Germinal center (tissue), 1 donor: ENCODE measurements at regions not wholly inside any gene's neighbourhood (a gene's known extent, or its start where the extent isn't known, plus 50 kb on each side); places are given as distances from the start of the nearest gene placed in this dataset.

ENCODE experiments used
- DNase-seq: peaks from one replicate; pipeline ENCODE4 v3.0.0; 2012; ENCODE audit warnings: mixed read lengths, low spot score

DNA sequence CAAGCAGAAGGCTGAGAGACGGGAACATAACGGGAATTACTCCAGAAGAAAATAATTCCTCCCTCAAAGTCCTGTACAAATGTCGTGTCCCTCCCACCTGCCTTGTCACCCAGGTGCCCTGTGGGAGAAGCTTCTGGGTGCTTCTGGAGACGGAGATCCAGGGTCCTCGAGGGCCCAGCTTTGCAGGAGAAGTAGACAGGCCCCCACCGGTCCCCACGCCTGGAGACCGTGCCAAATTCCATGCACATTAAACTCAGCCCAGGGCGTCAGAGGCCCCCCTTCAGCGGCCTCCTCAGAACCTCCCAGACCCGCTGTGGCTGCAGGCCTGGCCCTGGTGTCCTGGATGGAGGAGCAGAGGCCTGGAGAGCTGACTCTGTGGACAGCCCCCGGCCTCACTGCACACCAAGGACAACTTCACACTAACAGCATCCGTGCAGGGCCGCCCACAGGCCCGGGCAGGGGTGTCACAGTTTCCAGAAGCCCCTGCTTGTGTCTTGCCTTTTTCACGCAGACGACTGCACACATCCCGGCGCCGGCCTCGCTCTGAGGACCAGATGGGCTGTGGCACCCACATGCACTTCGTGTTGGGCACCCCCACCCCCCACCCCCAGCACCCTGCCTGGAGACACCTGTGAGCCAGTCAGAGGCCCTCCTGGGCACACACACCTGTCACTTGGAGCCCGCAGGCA, 734.3 kb downstream of the BRD1 start:
- DNase-seq = no peak

DNA sequence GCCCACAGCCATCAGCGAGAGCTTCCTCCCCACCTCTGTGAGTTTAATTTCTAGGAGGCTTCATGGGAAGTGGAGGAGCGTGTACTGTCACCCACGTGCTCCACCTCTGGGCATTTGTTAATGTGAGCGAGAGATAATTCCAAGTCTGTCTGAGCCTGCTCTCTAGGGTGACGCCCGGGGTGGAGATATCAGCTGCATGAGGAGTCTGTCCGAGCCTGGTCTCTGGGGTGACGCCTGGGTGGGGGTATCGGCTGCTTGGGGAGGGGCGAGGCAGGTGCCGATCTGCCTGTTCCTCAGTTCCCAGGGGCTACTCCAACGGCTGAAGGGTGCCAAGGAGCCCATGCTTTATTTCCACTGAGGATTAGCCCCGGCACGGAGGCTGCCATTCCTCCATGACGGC, 735.0 kb downstream of the BRD1 start:
- no peak for DNase-seq

DNA sequence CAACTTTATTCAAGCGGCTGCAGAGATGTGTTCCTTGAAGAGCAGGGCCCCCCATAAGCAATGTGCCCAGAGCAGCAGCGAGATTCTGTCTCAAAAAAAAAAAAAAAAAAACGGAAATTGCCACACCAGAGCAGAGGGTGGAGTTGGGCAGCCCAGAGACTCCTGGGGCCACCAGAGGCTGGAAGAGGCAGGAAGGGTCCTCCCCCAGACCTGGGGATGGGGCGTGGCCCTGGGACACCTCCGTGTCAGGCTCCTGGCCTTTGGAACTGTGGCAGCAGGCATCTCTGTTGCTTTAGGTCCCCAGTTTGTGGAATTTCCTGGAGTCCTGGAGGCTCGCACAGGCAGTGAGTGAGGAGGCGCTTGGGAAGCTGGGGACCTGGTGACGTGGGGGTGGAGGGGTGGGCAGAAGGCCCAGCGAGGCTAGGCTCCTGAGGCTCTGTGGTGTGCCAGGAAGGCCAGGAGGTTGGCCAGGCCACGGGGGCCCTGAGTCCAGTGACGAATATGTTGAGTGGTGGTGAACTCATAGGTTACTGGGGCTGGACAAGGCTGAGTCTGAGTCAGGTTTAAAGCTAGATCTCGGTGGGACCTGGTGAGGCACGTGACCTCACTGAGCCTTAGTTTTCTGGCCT, 735.6 kb downstream of the BRD1 start:
- no peak for DNase-seq

DNA sequence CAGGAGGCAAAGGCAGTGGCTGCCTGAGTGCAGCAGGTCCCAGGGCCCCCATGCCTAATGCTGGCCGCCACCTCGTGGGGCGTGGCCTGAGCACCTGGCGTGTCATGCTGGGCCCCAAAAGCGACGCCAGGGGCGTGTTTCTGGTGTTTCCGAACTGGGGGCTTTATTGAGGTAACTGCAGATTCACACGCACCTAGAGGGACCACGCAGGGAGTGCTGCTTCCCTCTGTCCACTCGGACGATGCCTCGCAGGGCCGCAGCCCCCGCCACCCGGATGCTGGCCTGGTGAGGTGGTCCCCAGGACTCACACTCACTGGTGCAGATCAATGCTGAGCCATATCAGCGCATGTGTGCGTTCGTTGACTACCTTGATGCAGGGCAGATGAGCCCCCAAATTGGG, 736.2 kb downstream of the BRD1 start:
- DNase-seq = no peak

DNA sequence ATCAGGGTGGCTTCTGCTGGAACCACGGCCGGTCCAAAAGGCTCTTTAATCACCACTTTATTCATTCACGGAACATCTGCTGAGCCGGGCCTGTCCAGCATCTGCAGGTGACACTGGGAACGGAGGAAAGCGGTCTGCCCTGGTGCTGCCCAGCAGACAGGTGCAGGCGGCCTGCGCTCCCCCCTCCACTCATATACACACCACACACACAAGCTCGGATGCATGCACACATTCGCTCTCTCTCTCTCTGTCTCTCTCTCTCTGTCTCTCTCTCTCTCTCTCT, 736.9 kb downstream of the BRD1 start:
- no peak for DNase-seq

DNA sequence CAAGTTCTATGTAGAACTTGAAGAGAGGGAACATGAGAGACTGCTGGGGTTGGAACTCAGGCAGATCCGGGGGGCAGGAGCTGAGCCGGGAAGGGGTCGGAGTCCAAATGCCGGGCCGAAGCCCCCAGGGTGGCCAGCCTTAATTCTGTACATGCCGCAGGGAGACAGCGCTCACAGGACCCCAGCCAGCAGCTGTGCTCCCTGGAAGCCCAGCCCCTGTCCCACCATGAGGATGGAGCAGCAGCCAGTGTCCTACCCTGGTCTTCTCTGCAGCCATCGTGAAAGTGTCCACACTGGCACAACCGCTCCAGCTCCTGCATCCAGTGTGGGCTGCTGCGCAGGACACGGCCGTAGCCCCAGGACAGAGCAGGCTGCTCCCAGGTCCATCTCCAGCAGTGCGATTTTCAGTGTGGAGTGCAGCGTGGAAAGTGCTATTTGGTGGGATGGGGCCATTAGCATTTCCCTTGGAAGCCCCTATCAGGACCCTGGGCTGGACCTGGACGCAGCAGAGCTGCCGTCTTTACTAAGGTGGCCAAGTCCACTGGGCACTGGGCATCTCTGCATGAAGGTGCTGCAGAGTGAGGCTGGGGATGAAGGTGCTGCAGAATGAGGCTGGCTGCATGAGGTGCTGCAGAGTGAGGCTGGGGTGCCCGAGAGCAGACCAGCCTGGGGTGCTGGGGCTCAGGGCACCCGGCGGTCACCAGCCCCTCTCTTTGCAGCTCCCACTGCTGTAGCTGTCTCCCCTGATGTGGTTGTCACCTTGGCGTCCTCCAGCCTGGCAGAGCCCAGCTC, 737.4 kb downstream of the BRD1 start:
- no peak for DNase-seq

DNA sequence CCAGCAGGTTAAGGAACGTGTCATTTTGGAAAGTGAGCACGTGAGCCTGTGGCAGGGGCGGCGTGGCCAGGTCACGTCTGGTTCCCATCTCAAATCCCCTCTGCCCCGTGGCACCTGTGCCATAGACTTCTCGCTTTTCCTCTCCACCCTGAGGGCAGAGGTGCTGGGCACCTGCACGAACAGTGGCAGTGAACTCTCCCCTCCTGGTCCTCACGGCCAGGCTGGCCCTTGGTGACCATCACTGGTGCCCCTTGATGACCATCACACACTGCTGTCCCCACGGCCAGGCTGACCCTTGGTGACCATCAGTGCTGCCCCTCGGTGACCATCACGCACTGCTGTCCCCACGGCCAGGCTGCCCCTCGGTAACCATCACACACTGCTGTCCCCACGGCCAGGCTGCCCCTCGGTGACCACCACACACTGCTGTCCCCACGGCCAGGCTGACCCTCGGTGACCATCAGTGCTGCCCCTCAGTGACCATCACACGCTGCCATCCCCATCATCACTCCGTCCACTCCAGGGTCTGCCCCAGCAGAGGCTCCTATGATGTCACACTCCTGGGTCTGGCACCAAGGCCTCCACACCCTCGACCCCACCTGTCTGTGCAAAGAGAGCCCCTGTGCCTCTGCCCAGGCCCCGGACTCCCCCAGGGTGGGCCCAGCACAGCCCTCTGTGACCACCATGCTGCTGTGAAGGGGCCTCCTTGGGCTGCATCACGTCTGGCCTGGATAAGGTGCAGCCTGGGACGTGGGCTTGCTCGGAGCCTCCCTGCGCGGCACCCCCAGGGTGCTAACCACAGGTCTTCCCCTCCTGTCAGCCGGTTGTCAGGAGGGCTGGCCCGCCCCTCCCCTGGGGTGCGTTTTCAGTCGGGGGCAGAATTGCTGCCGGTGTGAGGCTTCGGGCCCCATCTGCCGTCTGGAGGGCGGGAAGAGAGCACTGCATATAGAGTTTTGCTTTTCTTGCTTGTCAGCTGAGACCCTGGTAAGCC, 738.6 kb downstream of the BRD1 start:
- DNase-seq = no peak

DNA sequence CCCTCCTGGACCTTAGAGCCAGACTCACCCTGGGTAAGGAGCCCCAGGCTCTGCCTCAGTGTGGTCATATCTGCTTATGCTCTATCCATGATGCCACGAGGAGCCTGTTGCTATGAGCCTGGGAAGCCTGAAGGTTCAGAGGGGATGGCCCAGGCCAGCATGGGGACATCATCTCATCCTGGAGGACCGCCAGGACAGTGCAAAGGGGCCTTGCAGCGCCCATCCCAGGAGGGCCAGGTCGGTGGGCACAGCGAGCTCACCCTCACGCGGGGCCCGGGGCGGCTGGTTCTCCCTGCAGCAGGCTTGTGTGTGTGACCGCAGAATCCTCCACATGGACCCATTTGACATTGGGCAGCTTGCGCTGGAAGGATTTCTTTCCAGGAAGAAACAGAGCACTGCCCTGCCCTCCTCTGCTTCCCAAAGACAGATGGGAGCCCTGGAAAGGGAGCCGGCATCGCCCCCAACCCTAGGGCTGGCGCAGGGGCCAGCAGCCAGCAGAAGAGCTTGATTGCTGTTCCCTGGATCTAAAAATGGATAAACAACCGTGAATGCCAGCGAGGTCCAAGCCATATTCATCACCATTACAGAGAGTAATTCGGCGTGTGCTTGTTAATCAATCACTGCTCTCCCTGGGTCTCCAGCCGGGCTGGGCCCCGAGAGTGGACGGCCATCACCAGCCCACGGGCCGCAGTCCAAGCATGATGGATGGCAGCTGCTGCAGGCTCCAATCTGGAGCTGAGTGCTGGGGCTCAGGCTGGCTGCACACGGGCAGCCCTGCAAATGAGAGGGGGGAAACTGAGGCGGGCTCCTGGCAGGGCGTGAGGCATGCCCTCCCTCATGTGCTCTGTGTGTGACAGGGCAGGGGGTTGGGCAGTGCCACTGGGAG, 739.7 kb downstream of the BRD1 start:
- DNase-seq = no peak

DNA sequence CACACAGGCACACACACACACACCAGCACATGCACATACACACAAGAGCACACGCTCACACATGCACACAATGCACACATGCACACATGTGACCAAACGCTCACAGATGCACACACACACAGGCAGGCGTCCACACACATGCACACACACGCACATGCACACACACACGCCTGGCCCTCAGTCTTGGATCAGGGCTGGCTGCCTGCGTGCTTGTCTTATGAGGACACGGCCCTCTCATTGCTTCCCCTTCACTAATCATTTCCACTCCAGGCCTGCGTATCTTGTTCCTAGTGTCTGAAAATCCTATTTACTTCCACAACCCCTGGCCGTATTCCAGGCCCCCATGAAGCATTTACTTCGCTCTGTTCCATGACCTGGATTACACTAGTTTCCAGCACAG, 740.5 kb downstream of the BRD1 start:
- DNase-seq = no peak

DNA sequence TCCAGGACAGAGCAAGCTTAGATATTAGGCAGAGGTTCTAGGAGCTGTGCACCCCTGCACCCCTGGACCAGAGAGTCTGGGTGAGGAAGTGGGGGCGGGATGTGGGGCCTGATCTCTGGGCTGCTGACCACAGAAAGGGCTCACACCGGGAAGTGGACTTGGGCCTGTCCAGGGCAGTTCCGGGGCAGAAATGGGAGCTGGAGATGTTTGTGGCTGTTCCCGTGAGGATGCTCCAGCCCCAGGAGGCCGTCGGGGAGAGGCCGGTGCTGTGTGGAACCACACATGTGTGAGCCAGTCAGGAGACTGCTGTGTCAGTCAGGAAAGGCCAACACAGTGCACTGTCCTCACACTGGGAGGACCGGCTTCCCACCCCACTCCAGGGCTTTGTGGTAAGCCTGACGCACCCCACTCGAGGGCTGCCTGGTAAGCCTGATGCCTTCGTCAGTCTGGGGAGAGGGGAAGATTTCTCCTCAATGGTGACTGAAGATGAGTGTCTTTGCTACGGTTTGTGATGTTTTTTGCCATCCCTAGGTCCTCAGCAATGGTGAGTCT, 741.0 kb downstream of the BRD1 start:
- no peak for DNase-seq

DNA sequence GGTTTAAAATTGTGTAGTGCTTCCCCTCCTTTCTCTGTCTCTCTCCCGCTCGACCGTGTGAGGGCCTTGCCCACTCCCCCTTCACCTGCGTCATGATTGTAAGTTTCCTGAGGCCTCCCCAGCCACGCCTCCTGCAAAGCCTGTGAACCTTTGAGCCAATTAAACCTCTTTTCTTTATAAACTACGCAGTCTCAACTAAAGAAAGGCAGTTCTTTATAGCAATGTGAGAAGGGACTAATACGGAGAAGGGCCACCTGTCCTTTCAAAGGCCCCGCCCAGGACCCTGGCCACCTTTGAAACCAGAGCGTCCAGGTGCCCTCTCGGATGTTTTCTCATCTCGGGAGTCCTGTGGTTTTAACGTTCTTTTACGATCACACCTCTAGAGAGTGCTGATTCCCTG, 741.5 kb downstream of the BRD1 start:
- DNase-seq = no peak

DNA sequence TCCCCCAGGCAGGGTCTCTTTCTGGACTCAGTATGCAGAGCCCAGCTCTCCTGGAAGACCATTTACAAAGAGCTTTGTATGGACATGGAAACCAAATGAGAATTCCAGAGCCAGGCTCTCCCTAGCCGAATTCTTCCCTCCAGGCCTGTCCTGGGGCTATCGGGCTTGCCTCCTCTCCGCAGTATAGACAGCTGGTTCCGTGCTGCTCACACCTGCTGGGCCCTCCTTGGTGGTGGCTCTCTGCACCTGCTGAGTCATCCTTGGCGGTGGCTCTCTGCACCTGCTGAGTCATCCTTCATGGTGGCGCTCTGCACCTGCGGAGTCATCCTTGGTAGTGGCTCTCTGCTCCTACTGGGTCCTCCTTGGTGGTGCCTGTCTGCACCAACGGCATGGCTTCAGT, 743.5 kb downstream of the BRD1 start:
- no peak for DNase-seq

DNA sequence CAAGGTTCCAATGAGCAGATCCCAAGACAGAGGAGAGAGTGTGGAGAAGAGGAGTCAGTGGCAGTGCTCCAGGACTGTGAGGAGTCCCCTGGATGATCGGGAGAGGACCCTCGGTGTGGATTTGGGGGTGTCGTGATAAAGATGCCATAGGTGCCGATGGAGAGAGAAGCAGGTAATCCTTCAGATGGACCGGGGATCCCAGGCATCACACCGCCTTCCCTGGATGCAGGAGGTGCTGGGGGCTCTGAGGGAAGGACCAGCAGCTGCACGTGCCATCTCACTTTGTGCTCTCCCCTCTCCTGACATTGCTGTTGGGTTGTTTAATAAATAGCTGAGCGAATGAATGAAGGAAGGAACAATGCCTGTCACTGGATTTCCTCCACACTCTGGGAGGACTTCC, 744.1 kb downstream of the BRD1 start:
- no peak for DNase-seq

DNA sequence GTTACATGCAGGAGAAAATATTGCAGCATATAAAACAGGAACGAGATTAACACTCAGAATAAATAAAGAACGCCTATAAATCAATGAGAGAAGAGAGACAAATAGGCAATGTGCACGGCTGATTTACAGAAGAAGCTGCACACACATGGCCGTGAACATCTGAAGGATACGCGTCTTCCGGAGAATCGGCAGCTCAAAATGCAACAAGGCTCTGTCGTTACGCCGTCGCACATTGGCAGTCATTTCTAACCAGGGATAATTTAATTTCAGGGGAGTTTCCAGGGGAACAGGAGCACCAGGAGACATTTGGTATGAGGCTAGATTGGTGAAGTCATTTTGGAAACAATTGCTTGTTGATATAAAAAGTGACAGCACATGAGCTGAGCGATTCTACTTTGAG, 745.2 kb downstream of the BRD1 start:
- DNase-seq = no peak

DNA sequence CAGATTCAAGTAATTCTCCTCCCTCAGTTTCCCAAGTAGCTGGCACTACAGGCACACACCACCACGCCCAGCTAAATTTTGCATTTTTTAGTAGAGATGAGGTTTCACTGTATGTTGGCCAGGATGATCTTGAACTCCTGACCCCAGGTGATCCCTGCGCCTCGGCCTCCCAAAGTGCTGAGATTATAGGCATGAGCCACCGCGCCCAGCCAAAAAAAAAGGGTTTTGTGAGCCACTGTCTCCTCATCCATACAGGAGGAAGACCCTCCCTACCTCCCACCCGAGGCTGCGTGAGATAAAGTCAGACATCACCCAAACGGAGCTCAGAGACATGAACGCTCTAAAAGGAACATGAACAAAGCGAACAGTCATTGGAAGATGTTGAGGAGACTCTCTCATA, 745.7 kb downstream of the BRD1 start:
- no peak for DNase-seq

DNA sequence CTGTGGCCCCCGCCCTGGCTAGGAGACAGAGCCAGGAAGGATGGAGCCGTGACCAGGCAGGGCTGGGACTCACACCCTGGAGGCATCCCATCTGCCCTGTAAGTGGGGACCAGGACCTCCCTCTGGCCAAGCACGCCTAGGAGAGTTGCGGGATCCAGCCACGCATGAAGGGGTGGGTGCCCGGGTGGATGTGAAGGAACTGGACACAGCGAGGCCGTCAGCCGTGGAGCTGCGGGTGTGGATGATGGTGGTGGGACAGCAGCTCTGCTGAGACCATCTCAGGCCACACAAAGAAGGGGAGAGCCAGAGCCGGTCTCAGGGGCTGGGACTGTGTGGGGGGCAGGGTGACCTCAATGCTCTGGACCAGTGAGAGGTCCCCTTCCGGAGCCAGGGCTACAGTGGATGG, 746.4 kb downstream of the BRD1 start:
- DNase-seq = no peak

DNA sequence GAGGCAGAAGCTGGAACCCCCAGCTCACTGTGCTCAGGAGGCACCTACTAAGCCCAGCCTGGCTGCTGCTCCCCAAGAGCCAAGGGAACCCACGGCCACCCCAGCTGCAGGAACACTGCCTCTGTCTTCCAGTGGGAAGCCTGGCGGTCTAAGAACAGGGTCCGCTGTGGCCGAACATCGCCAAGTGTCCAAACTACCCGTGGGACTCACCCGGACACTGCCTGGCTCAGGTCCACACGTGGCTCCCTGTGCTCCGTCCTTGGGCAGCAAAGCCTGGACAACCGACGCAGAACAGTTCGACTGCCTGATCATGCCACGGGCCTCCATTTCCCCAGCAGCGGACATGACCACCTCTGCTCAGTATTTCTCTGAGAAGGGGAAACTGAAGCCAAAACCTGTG, 747.0 kb downstream of the BRD1 start:
- no peak for DNase-seq

DNA sequence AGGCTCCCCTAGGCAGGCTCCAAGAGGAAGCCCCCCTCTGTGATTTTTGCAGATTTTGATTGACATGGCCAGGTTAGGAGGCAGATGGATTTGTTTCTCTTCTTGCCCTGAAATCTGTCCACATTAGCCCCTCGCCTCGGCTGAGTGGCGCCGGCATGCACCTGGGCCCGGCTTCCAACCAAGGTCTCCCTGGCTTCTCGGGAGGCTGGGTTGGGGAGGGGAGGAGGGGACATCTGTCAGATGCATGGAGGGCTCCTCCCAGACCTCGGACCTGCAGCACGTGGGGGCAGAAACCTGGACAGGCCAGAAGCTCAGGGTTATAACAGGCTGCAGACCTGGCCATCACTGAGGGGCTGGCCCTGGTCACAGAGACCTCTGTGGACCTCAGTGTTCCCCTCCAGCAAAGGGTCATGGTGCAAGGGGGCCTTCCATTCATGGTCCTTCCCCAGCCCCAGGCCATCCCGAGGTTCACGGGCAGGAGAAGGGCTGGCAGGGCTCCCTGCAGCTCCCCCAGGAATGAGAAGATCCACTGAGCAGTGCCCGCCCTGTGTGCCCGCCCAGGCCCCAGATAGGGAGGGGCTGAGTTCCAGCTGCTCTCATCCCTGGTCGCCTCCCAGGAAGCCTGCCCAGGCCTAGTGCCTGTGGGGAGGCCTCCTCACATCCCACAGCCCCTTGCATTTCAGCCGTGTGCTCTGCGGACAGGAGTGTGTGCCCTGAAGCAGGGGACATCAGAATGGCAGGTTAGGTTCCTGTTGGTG, 747.8 kb downstream of the BRD1 start:
- DNase-seq = no peak

DNA sequence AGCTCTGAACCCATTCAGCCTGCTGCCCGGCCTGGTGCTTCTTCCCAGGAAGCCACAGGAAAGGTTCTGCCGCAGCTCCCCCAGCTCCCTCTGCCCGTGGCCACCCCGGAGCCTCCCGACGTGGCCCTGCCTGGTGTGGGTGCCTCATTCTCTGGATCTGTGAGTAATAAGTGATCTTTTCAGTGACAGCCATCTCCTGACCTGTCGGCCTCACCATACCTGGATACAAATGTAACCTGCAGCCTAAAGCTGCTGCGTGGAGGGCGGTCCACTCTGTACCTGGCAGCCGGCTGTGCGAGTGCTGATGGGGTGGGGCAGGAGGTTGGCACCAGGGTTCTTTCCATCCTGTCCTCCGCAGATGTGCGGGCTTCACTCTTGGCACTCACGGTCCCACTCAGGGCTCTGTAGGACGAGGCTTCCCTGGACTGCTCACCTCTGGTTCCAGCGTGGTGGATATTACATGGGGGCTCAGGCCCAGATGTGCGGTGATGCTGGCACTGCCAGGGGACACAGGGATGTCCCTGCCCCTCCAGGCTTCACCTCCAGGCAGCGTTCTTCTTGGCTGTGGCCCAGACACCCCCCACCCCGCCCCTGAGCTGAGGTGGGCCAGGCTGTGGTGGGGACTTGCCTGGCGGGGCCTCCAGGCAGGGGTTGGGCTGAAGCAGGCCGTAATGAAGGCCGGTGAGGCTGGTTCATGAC, 748.5 kb downstream of the BRD1 start:
- DNase-seq = no peak
